22Rv1 (cell line): ENCODE measurements at regions not wholly inside any gene's neighbourhood (a gene's known extent, or its start where the extent isn't known, plus 50 kb on each side); places are given as distances from the start of the nearest gene placed in this dataset.

Experiments
- H3K27ac ChIP-seq: fragments of 450-650 bp; 2 replicates; pipeline ENCODE4 v1.5.1; 2017
- CTCF ChIP-seq: fragments of 450-650 bp; IDR thresholded peaks from 2 replicates; pipeline ENCODE4 v1.5.1; 2017; ENCODE audit warnings: mild to moderate bottlenecking
- ZFX ChIP-seq: fragments of 450-650 bp; IDR thresholded peaks from 2 replicates; pipeline ENCODE4 v1.6.1; 2017; ENCODE audit warnings: antibody characterized with exemption, borderline replicate concordance

GRCh38 chr18:39276764-39277163 lies 1711.2 kb upstream of the CELF4 start:
- no peak for TF ChIP-seq ZFX
- TF ChIP-seq CTCF = no peak
- no peak overlapping the region for H3K27ac ChIP-seq

DNA sequence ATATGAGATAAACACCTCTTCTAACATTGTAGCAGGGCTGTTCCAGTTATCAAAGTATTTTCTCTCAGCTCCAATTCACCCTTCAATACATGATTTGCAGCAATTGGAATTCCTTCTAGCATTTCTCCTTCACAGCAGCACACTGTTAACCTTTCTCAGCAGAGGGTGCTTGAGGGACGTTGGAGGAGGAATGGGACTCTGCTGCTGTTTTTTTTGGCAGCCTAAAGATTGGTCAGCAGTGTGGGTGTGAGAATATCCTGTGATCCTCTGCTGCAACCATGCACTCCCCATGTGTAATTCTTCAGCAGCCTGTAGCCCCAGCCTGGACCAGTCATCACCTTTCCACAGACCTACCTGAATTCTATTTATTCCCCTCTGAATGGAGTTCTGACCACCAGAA lies 1708.9 kb upstream of the CELF4 start:
- no peak overlapping the region for H3K27ac ChIP-seq
- TF ChIP-seq CTCF = no peak
- TF ChIP-seq ZFX = no peak

DNA sequence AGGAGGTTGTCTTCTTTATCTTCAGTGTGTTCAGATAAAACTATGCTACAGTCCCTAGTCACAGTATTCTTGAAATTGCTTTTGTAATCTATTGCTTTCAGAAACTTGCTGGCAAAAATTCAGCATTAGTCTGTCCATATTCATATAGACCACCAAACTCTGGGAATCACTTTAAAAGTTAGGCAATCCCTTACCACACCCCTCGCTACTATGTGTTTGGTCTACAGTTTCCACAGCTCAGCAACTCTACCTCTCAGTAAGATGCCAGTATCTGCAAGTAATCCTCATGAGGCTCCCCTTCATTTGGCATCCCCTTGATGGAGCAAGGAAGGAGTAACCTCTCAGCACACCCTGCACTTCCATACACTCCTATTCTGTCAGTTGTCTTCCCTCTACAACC lies 1706.6 kb upstream of the CELF4 start:
- TF ChIP-seq ZFX (no peak), CTCF (no peak)
- H3K27ac ChIP-seq = no peak overlapping the region

DNA sequence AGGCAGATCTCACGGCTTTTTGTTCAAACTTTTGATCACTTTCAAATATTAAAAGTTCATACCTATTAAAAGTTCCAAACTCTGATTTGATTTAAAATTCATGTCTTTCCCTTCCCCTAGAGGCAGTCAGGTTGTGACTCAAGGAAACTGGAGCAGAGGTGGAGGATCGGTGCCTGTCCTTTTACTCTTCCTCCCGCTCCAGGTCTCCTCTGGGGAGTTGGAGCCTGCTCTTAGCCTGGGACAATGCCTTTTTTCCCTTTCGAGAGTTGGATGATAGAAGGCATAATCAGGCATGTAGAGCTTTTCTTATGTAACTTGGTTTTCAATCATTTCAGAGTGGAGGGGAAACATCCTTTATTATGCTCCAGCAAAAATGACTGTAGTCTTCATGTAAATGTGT lies 1706.1 kb upstream of the CELF4 start:
- TF ChIP-seq ZFX = no peak
- no peak for TF ChIP-seq CTCF

GRCh38 chr18:39260565-39260964 lies 1695.0 kb upstream of the CELF4 start:
- TF ChIP-seq CTCF = no peak
- no peak for TF ChIP-seq ZFX
- H3K27ac ChIP-seq = no peak overlapping the region

More for the DNA sequence above, 1706.1 kb upstream of the CELF4 start:
- H3K27ac ChIP-seq = no peak overlapping the region

- TF ChIP-seq CTCF (no peak), ZFX (no peak)
- no peak overlapping the region for H3K27ac ChIP-seq
Observed at GRCh38 chr18:39259736-39260135, 1694.1 kb upstream of the CELF4 start.

- H3K27ac ChIP-seq = no peak overlapping the region
- TF ChIP-seq ZFX (no peak), CTCF (no peak)
Observed at GRCh38 chr18:39244242-39244641, 1678.6 kb upstream of the CELF4 start.
